B cell (primary cell): ENCODE measurements at regions not wholly inside any gene's neighbourhood (a gene's known extent, or its start where the extent isn't known, plus 50 kb on each side); places are given as distances from the start of the nearest gene placed in this dataset.

ENCODE experiments used
- ATAC-seq: fragments of 200-7000 bp; cut with Tn5 transposase; one replicate; pipeline ENCODE4 v1.10.0; 2021; ENCODE audit warnings: low read depth, mild to moderate bottlenecking, moderate number of reproducible peaks, moderate library complexity
- CTCF ChIA-PET: fragments of 350-600 bp; sonication (Branson Sonifier 250); formaldehyde crosslinking; loops from one replicate; lab custom pipeline; 2021; ENCODE audit warnings: antibody characterized with exemption, inconsistent platforms; lab: Charles Lee
- POLR2A ChIA-PET: fragments of 350-600 bp; sonication (Branson Sonifier 250); formaldehyde crosslinking; loops from one replicate; lab custom pipeline; 2021; ENCODE audit warnings: antibody characterized with exemption; lab: Charles Lee
- DNase-seq: peaks from one replicate; pipeline ENCODE4 v3.0.0; 2013
- H2AFZ ChIP-seq: 2 replicates; pipeline ENCODE4 v1.6.1; 2012; ENCODE audit warnings: mild to moderate bottlenecking, low read depth, low read length; ENCODE audit not compliant: insufficient read depth, poor library complexity, severe bottlenecking
- H3K27ac ChIP-seq, 2 donors: 1 replicate in 1 of 2; 2 replicates in 1 of 2; pipeline ENCODE4 v1.5.1; 2012 to 2013; ENCODE audit warnings: low read length in 2 of 2, mild to moderate bottlenecking in 2 of 2, moderate library complexity in 1 of 2
- H3K27me3 ChIP-seq, 4 experiments: fragments of 200-600 bp in 1 of 4; sonication (generic) in 1 of 4; replicated peaks in 1 of 4; 1 replicate in 2 of 4; 2 replicates in 2 of 4; pipeline versions ENCODE4 v1.6.1 to v1.7.0; 2013 to 2016; ENCODE audit warnings: low read length in 3 of 4, mild to moderate bottlenecking in 2 of 4, mixed read lengths in 1 of 4, moderate library complexity in 1 of 4; ENCODE audit not compliant: insufficient read depth in 4 of 4, control insufficient read depth in 3 of 4; ENCODE audit errors: control extremely low read depth in 1 of 4
- H3K36me3 ChIP-seq, 2 experiments: replicated peaks in 1 of 2; 1 replicate in 1 of 2; 2 replicates in 1 of 2; pipeline versions ENCODE4 v1.6.1 to v1.7.1; 2013; ENCODE audit warnings: low read length in 1 of 2; ENCODE audit not compliant: insufficient read depth in 2 of 2, control insufficient read depth in 1 of 2; ENCODE audit errors: control extremely low read depth in 1 of 2, extremely low read depth in 1 of 2
- H3K4me1 ChIP-seq, 2 donors: fragments of 200-600 bp in 1 of 2; sonication (generic) in 1 of 2; 1 replicate in 1 of 2; 2 replicates in 1 of 2; pipeline versions ENCODE4 v1.5.1 to v1.6.1; 2013 to 2017; ENCODE audit warnings: low read length in 2 of 2; ENCODE audit not compliant: control insufficient read depth in 2 of 2, insufficient read depth in 2 of 2
- H3K4me2 ChIP-seq: replicated peaks from 2 replicates; pipeline ENCODE3; 2012; ENCODE audit warnings: mild to moderate bottlenecking, low read depth, low read length; ENCODE audit not compliant: poor library complexity, severe bottlenecking
- H3K4me3 ChIP-seq, 5 experiments: fragments of 200-600 bp in 1 of 5; sonication (generic) in 1 of 5; 1 replicate in 3 of 5; 2 replicates in 2 of 5; pipeline versions ENCODE4 v1.5.1 to v1.7.0; 2011 to 2016; ENCODE audit warnings: low read length in 4 of 5, mild to moderate bottlenecking in 4 of 5, low read depth in 2 of 5, control low read depth in 1 of 5, moderate library complexity in 1 of 5; ENCODE audit not compliant: insufficient read depth in 1 of 5; ENCODE audit errors: control extremely low read depth in 1 of 5, extremely low read depth in 1 of 5
- H3K79me2 ChIP-seq: fragments of 200-600 bp; sonication (generic); one replicate; pipeline ENCODE4 v1.6.0; 2016; ENCODE audit warnings: low read length; ENCODE audit not compliant: control insufficient read depth, insufficient read depth
- H3K9ac ChIP-seq: fragments of 200-600 bp; sonication (generic); 2 replicates; pipeline ENCODE4 v1.6.1; 2017; ENCODE audit warnings: mild to moderate bottlenecking, low read length, moderate library complexity
- H3K9me3 ChIP-seq, 3 donors: one replicate each; pipeline versions ENCODE4 v1.6.1 to v1.7.1; 2013; ENCODE audit warnings: low read length in 2 of 3; ENCODE audit not compliant: control insufficient read depth in 2 of 3, insufficient read depth in 1 of 3; ENCODE audit errors: control extremely low read depth in 1 of 3
- H4K20me1 ChIP-seq: 2 replicates; pipeline ENCODE4 v1.6.0; 2012; ENCODE audit warnings: mild to moderate bottlenecking, low read length; ENCODE audit not compliant: insufficient read depth, control insufficient read depth, poor library complexity, severe bottlenecking
- H3K27ac Mint-ChIP-seq: one replicate; pipeline ENCODE4 v1.8.0; 2021; ENCODE audit warnings: mixed read lengths
- H3K27me3 Mint-ChIP-seq: one replicate; pipeline ENCODE4 v1.8.0; 2021; ENCODE audit warnings: mixed read lengths
- H3K4me1 Mint-ChIP-seq: one replicate; pipeline ENCODE4 v1.8.0; 2021; ENCODE audit warnings: mixed read lengths
- H3K4me3 Mint-ChIP-seq: one replicate; pipeline ENCODE4 v1.8.0; 2021; ENCODE audit warnings: mixed read lengths
- H3K9me3 Mint-ChIP-seq: one replicate; pipeline ENCODE4 v1.8.0; 2022; ENCODE audit warnings: mixed read lengths; ENCODE audit not compliant: insufficient read depth
- CTCF ChIP-seq: fragments of 200-600 bp; IDR thresholded peaks from one replicate; pipeline ENCODE4 v1.8.0; 2022; ENCODE audit warnings: antibody characterized with exemption, mild to moderate bottlenecking
- EZH2 ChIP-seq: IDR thresholded peaks from 2 replicates; pipeline ENCODE4 v1.6.1; 2012; ENCODE audit warnings: borderline replicate concordance, low read depth, mild to moderate bottlenecking, moderate library complexity, low read length; ENCODE audit not compliant: insufficient read depth, poor library complexity, severe bottlenecking
- WGBS: methylation state at CpG from one replicate; pipeline ENCODE4 v1.1.5; 2013; ENCODE audit warnings: missing lambda C conversion rate; ENCODE audit not compliant: insufficient coverage; 5-methylcytosine and 5-hydroxymethylcytosine counted together
- intact Hi-C: fragments of 100-400 bp; cut with micrococcal nuclease; formaldehyde crosslinking; loops from one replicate; pipeline ENCODE4 v1.10.0; 2022

GRCh38 chr1:95558791-95559190, 324.8 kb downstream of the RWDD3 start:
- Histone ChIP-seq H3K4me1 (no peaks in the 10 kb centered on the region), H4K20me1 (no peaks in the 10 kb centered on the region), H3K27ac (no peak overlapping the region), H3K79me2 (no peaks in the 10 kb centered on the region), H3K9me3 (peaks cover 0 to 13% (median 2%) of the 10 kb centered on the region in 3 donors), H2AFZ (no peak overlapping the region), H3K27me3 (no peaks in the 10 kb centered on the region), H3K9ac (no peak overlapping the region), H3K4me2 (no peak overlapping the region), H3K4me3 (no peak overlapping the region), H3K36me3 (no peaks in the 10 kb centered on the region)
- Mint-ChIP-seq H3K27ac (no peak overlapping the region), H3K4me1 (no peaks in the 10 kb centered on the region), H3K9me3 (no peaks in the 10 kb centered on the region), H3K27me3 (no peaks in the 10 kb centered on the region), H3K4me3 (no peak overlapping the region)
- no peak for DNase-seq
- no CpG with 5 or more reads among the region's 1 CpG for WGBS
- TF ChIP-seq CTCF (no peak), EZH2 (no peak)
- ChIA-PET POLR2A (no interaction called here), CTCF (no interaction called here)
- no peak for ATAC-seq
- intact Hi-C loops, result no loop called here

- no peak overlapping the region for H3K4me3 Mint-ChIP-seq
- intact Hi-C loops, result no loop called here
- Histone ChIP-seq H3K4me2 (no peak overlapping the region), H4K20me1 (no peaks in the 10 kb centered on the region), H3K4me1 (no peaks in the 10 kb centered on the region), H3K36me3 (no peaks in the 10 kb centered on the region), H3K27ac (no peak overlapping the region), H3K4me3 (no peak overlapping the region), H3K79me2 (no peaks in the 10 kb centered on the region), H3K27me3 (no peaks in the 10 kb centered on the region), H3K9me3 (peaks cover 0 to 10% (median 2%) of the 10 kb centered on the region in 3 donors), H3K9ac (no peak overlapping the region), H2AFZ (no peak overlapping the region)
- no peaks in the 10 kb centered on the region for H3K27me3 Mint-ChIP-seq
- no peaks in the 10 kb centered on the region for H3K4me1 Mint-ChIP-seq
- TF ChIP-seq EZH2 (no peak), CTCF (no peak)
- no peak for DNase-seq
- no peak overlapping the region for H3K27ac Mint-ChIP-seq
- ChIA-PET CTCF (no interaction called here), POLR2A (no interaction called here)
- no peaks in the 10 kb centered on the region for H3K9me3 Mint-ChIP-seq
- ATAC-seq, result no peak
Measured at GRCh38 chr1:95561346-95561745, 327.3 kb downstream of the RWDD3 start.
